T-helper 2 cell treated with Interferon-gamma antibody and Interleukin-4, amounts not matched to agents 5 μg/mL and 100 μg/mL, for 36 hours (primary cell): ENCODE measurements at regions not wholly inside any gene's neighbourhood (a gene's known extent, or its start where the extent isn't known, plus 50 kb on each side); places are given as distances from the start of the nearest gene placed in this dataset.

ENCODE experiments used
- DNase-seq: peaks from one replicate; pipeline ENCODE4 v3.0.0; 2021; ENCODE audit warnings: low spot score
- H3K27ac Mint-ChIP-seq: one replicate; pipeline ENCODE4 v1.8.0; 2021; ENCODE audit warnings: mild to moderate bottlenecking, mixed read lengths
- H3K27me3 Mint-ChIP-seq: one replicate; pipeline ENCODE4 v1.8.0; 2021; ENCODE audit warnings: low read depth, mixed read lengths
- H3K36me3 Mint-ChIP-seq: one replicate; pipeline ENCODE4 v1.8.0; 2021; ENCODE audit warnings: low read depth, mixed read lengths
- H3K4me1 Mint-ChIP-seq: one replicate; pipeline ENCODE4 v1.8.0; 2021; ENCODE audit warnings: low read depth, mixed read lengths
- H3K4me3 Mint-ChIP-seq: one replicate; pipeline ENCODE4 v1.8.0; 2022; ENCODE audit warnings: mild to moderate bottlenecking, moderate library complexity, mixed read lengths
- H3K9me3 Mint-ChIP-seq: one replicate; pipeline ENCODE4 v1.8.0; 2021; ENCODE audit warnings: mixed read lengths

DNA sequence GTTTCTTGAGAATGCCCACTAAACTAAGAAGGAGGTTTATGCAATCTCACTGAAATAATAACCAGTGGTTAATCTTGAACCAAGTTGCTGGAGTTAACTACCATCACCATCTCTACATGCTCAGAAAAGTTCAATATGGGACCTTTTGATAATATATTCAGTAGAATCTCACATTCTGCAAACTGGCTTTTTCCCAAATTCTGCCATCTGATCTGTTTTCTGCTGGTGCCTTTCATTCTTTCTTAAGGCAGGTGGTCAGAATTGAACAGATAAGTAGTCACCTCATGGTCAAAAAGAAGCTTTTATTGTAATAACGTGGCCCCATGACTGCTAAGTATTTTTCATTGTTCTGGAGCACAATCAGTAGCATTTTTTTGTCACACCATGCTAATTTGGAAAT, 229.0 kb upstream of the GK2 start:
- H3K27me3 Mint-ChIP-seq = peaks cover 11% of the 10 kb centered on the region
- no peaks in the 10 kb centered on the region for H3K9me3 Mint-ChIP-seq
- H3K27ac Mint-ChIP-seq = no peak overlapping the region
- no peak for DNase-seq
- H3K4me3 Mint-ChIP-seq = no peak overlapping the region
- no peaks in the 10 kb centered on the region for H3K36me3 Mint-ChIP-seq
- no peaks in the 10 kb centered on the region for H3K4me1 Mint-ChIP-seq

DNA sequence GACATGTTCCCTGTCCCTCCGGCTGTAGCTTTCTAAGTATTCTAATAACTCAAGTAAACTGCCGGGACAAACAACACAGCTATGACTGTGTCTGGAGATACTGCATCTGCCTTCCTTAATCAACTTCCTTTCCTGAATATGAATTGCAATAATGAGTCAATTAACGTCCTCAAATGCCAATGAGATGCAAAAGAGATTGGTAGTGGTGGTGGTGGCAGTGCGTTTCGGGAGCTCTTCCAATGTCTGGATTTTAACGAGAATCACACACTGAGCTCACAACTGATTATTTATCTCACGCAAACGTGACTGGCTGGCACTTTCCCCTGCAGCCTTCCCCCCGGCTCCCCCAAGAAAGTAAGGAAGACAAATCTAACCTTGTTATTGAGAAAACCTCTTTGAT, 226.1 kb upstream of the GK2 start:
- H3K4me3 Mint-ChIP-seq = no peak overlapping the region
- no peak for DNase-seq
- H3K4me1 Mint-ChIP-seq = no peaks in the 10 kb centered on the region
- no peaks in the 10 kb centered on the region for H3K36me3 Mint-ChIP-seq
- no peaks in the 10 kb centered on the region for H3K9me3 Mint-ChIP-seq
- peaks cover 6% of the 10 kb centered on the region for H3K27me3 Mint-ChIP-seq
- no peak overlapping the region for H3K27ac Mint-ChIP-seq

DNA sequence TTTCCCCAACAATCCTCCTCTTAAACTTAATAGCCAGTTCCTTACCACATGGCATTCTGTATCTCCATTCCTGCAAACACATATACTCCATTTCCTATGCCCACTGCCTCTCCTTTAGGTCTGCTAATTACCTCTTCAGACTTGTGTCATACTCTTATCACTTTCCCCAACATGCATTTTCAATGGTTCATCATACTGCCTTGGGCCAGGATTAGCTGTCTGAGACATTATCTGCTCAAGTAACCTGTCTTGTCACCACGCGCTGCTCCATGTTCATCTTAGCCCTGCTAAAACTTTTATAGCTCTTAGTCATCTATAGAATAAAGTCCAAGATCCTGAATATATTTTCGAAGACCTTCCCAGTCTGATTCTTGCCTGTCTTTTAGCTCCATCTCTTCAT, 224.1 kb upstream of the GK2 start:
- H3K27me3 Mint-ChIP-seq = peaks cover 3% of the 10 kb centered on the region
- no peaks in the 10 kb centered on the region for H3K9me3 Mint-ChIP-seq
- H3K36me3 Mint-ChIP-seq = no peaks in the 10 kb centered on the region
- H3K27ac Mint-ChIP-seq = no peak overlapping the region
- no peaks in the 10 kb centered on the region for H3K4me1 Mint-ChIP-seq
- DNase-seq = no peak
- no peak overlapping the region for H3K4me3 Mint-ChIP-seq

DNA sequence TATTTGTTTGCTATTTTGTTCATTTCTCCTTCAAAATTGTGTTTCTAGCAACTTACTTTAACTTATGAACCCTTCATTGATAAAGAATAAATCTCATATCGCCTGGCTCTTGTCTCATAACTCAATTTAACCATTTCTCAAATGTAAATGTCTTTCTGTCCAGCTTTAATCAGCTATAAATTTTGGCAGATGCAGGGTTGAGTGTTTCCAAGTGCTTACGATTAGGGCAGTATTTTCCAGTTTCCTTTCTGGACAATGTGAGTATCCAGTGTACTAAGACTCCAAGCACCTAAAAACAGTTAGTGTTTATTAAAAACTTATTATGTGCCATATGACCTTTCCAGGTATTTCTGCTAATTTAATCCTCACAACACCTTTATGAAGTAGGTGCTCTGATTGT, 218.6 kb upstream of the GK2 start:
- Mint-ChIP-seq H3K9me3 (no peaks in the 10 kb centered on the region), H3K4me1 (no peaks in the 10 kb centered on the region), H3K27me3 (peaks cover 2% of the 10 kb centered on the region), H3K27ac (no peak overlapping the region), H3K4me3 (no peak overlapping the region), H3K36me3 (no peaks in the 10 kb centered on the region)
- DNase-seq = no peak

DNA sequence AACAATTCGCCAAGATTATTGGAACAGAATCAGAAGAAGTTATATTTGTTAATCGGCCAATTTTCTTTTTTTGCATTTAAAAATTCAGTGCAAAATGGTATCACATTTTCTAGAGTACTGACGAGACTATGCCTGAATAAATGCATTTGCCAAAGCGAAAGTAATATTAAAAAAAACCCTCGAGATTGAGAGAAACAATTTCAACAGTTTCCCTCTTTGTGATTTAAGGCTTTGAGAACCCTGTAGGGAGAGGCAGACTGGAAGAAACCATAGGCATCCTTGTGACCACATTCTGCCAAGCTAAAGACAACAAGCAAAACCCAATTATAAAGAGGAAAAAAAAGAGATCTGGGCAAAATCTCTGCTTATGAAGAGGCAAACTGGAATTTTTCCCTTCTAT, 218.1 kb upstream of the GK2 start:
- Mint-ChIP-seq H3K27ac (no peak overlapping the region), H3K9me3 (no peaks in the 10 kb centered on the region)

DNA sequence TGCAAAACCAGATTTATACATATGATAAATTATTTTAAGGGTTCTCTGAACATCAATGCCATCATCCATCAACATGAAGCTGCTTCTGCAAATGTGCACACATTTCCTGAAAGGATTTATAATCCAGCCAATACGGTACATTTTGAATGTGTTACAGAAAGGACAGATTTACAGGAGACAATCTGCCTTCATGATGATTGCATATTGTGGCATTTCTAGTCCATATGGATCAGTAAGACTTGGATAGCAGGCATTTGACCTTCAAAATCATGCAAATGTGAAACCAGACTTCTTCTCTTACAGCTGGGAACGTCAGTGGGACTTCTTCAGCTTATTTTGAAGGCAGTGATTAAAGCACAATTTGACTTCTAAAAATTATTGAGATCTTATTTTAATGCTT, 217.3 kb upstream of the GK2 start:
- no peaks in the 10 kb centered on the region for H3K4me1 Mint-ChIP-seq
- no peaks in the 10 kb centered on the region for H3K9me3 Mint-ChIP-seq
- no peak overlapping the region for H3K4me3 Mint-ChIP-seq
- H3K36me3 Mint-ChIP-seq = no peaks in the 10 kb centered on the region
- H3K27ac Mint-ChIP-seq = no peak overlapping the region
- DNase-seq = no peak
- peaks cover 8% of the 10 kb centered on the region for H3K27me3 Mint-ChIP-seq

More for the DNA sequence above, 218.1 kb upstream of the GK2 start:
- H3K4me1 Mint-ChIP-seq = no peaks in the 10 kb centered on the region
- H3K4me3 Mint-ChIP-seq = no peak overlapping the region
- H3K27me3 Mint-ChIP-seq = peaks cover 2% of the 10 kb centered on the region
- no peaks in the 10 kb centered on the region for H3K36me3 Mint-ChIP-seq
- DNase-seq = no peak

DNA sequence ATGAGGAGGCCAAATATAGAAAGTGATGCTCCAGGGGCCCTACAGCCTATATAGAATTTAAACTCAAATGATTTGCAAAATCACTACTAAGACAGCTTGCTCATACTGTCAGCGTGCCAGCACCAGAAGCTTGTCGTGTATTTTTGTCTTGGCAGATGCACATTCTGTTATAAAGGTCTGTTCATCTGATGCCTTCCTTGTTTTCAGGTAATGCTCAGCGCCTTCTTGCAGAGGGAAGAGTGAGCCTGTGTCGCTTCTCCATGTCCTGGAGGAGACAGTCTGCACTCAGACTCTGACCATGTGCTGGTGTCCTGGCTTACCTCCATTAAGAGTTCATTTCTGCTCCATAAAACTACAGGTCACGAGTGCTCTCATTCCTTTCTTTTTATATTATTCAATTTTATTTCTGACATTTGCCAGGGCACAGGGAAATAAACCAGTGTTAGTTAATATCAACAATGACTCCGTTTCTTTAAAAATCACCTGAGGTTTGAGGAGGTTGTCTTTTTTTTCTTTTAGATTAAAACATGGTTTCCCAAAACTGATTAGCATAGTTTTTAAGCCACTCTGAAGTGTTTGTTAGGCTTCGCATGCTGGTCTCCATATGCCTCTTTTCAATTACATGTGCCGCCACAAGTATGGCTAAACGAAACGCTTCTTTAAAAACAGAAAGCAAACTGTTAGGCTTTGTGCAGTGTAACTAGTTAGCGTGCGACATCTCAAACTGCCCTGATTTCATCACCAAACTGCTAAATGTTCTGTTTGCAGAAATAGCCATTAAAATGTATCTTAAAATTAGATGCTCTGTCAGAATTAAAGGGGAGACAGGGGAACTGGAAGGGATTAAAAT, 215.2 kb upstream of the GK2 start:
- DNase-seq = no peak
- no peak overlapping the region for H3K27ac Mint-ChIP-seq
- H3K4me1 Mint-ChIP-seq = no peaks in the 10 kb centered on the region
- H3K4me3 Mint-ChIP-seq = no peak overlapping the region
- peaks cover 11% of the 10 kb centered on the region for H3K27me3 Mint-ChIP-seq
- no peaks in the 10 kb centered on the region for H3K9me3 Mint-ChIP-seq
- no peaks in the 10 kb centered on the region for H3K36me3 Mint-ChIP-seq

DNA sequence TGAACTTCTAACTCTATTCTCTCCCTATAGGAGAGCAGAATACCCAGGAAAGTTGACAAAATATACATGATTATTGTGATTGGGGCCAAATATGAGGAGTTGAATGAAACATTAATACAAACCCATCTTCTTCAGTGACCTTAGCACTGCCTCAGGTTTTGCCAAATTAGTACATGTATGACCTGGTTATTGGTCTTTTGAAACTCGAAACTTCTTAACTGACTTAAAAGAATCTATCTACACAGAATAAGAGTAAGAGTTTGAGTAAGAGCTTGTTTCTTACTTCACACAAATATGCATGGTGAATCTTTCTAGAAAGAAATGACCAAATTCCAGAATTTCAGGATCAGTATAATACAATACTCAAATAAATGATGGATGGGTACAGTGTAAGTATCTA, 213.0 kb upstream of the GK2 start:
- no peak for DNase-seq
- H3K4me3 Mint-ChIP-seq = no peak overlapping the region
- peaks cover 11% of the 10 kb centered on the region for H3K27me3 Mint-ChIP-seq
- H3K4me1 Mint-ChIP-seq = no peaks in the 10 kb centered on the region
- H3K36me3 Mint-ChIP-seq = no peaks in the 10 kb centered on the region
- no peaks in the 10 kb centered on the region for H3K9me3 Mint-ChIP-seq
- H3K27ac Mint-ChIP-seq = no peak overlapping the region

DNA sequence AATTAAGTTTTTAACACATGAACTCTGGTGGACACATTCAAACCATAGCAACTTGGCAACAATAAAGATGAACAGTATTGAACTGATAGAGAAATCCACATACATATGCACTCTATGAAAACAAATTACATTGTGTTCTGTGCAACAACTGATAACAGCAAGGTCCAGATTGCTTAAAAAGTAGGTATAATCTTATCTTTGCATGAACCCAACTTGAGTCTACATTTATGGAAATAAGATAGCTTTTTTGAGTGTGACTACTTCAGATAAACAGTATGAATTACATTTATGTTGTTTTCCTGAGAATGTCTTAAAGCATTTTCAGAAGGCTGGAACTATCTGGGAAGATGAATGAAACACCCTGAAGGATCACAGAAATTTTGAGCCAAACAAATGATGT, 212.6 kb upstream of the GK2 start:
- H3K4me3 Mint-ChIP-seq = no peak overlapping the region
- no peak overlapping the region for H3K27ac Mint-ChIP-seq
- peaks cover 9% of the 10 kb centered on the region for H3K27me3 Mint-ChIP-seq
- DNase-seq = no peak
- no peaks in the 10 kb centered on the region for H3K36me3 Mint-ChIP-seq
- no peaks in the 10 kb centered on the region for H3K9me3 Mint-ChIP-seq
- no peaks in the 10 kb centered on the region for H3K4me1 Mint-ChIP-seq

DNA sequence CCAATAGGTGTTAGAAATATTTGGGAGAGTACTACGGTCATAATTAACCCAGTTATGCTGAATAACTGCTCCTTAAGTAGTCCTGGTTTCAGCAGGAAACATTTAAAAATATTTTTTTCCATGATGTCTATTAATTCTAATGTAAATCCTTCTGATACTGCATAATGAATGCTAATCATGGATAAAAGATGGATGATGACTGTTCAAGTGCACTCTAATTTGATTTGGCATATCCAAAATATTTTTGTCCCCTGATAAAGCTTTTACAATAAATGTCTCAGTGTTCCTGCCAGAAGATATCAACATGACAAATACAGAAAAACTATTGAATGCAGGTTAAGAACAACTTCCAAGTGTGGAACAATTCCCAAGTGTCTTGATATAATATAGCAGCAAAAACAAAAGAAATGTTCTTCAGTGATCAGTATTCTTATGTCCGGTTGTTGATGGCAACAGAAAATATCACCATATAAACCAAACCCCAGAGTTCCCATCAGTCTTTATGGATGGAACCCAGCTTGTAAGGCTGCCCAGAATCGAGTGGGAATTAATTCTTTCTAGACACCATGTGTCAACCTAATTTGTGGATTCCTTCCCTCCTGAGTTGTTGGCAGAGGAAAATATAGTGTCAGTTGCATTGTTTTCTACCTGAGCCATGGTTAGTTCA, 205.4 kb upstream of the GK2 start:
- Mint-ChIP-seq H3K9me3 (no peaks in the 10 kb centered on the region), H3K4me3 (no peak overlapping the region), H3K4me1 (no peaks in the 10 kb centered on the region), H3K27ac (no peak overlapping the region), H3K36me3 (no peaks in the 10 kb centered on the region), H3K27me3 (peaks cover 17% of the 10 kb centered on the region)
- DNase-seq = no peak

DNA sequence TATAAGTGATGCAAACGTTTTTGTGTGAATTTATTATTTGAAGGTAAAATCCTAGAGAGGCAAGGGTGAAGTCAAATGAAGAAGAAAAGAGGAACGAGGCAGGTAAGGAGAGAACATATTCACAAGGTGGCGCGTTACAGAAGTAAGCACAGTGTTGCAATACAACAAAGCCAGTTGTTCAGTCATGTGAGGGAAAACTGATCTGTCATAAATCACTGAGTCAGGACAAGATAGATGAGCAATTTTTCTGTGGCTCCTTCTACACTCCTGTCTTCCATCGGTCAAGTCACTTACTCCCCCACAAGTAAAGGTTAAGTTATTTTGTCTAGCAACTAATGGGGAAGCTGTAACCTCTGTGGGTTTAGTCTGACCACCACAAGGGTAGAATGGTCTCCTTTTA, 203.0 kb upstream of the GK2 start:
- H3K9me3 Mint-ChIP-seq = no peaks in the 10 kb centered on the region

DNA sequence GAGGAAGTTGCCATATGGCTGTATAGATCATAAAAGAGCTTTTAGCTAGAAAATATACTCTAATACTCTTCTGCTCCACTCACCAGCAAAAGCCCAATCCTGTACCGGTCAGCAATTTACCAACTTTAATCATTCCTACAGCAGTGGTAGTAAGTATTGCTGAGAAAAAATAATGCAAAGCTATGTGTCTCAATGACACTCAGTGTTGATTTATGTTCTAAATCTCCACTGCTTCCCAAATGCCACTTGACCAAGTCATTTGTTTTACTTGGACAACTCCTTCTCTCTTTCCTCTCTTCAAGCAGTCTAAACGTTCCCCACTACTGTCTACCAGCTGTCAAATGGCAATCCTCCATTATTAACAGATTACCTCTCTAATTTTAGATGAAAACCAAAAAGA, 201.8 kb upstream of the GK2 start:
- no peaks in the 10 kb centered on the region for H3K9me3 Mint-ChIP-seq
- no peak for DNase-seq
- H3K27me3 Mint-ChIP-seq = peaks cover 23% of the 10 kb centered on the region
- no peaks in the 10 kb centered on the region for H3K36me3 Mint-ChIP-seq
- H3K4me3 Mint-ChIP-seq = no peak overlapping the region
- no peaks in the 10 kb centered on the region for H3K4me1 Mint-ChIP-seq
- H3K27ac Mint-ChIP-seq = no peak overlapping the region

More for the DNA sequence above, 203.0 kb upstream of the GK2 start:
- DNase-seq = no peak
- H3K4me1 Mint-ChIP-seq = no peaks in the 10 kb centered on the region
- no peaks in the 10 kb centered on the region for H3K36me3 Mint-ChIP-seq
- H3K27me3 Mint-ChIP-seq = peaks cover 25% of the 10 kb centered on the region
- H3K4me3 Mint-ChIP-seq = no peak overlapping the region
- no peak overlapping the region for H3K27ac Mint-ChIP-seq

DNA sequence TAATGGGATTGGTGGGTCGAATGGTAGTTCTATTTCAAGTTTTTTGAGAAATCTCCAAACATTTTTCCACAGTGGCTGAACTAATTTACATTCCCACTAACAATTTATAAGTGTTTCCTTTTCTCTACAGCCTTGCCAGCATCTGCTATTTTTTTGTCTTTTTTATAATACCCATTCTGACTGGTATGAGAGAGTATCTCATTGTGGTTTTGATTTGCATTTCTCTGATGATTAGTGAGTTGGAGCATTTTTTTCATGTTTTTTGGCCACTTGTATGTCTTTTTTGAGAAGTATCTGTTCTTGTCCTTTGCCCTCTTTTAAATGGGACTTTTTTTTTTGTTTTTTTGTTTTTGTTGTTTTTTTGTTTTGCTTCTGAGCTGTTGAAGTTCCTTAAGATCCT, 200.0 kb upstream of the GK2 start:
- no peak overlapping the region for H3K4me3 Mint-ChIP-seq
- no peak overlapping the region for H3K27ac Mint-ChIP-seq
- peaks cover 5% of the 10 kb centered on the region for H3K9me3 Mint-ChIP-seq

DNA sequence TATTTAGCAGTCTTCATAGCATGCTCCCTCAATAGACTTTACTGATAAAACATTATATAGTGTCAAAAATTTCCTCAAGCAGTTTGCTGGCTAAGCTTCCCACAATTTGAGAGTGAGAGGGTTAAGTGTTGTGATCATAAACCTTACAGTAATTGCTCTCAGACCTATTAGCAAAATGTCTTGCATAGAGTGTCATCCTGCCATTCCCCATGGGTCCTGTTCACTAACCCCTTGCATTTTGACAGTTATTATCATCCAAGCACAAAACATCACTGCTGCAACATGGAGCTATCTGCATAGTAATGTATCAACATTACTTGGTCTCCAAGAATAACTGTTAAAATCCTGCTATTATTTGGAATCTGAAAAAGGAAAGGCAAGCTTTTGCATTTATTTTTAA, 196.1 kb upstream of the GK2 start:
- peak overlapping the region; percentile 51 for H3K4me3 Mint-ChIP-seq
- H3K9me3 Mint-ChIP-seq = peaks cover 15% of the 10 kb centered on the region
- H3K36me3 Mint-ChIP-seq = peaks cover 2% of the 10 kb centered on the region
- DNase-seq = no peak
- peaks cover 15% of the 10 kb centered on the region for H3K4me1 Mint-ChIP-seq
- peak overlapping the region; percentile 68 for H3K27ac Mint-ChIP-seq
- peaks cover 8% of the 10 kb centered on the region for H3K27me3 Mint-ChIP-seq

More for the DNA sequence above, 200.0 kb upstream of the GK2 start:
- Mint-ChIP-seq H3K36me3 (peaks cover 2% of the 10 kb centered on the region), H3K27me3 (peaks cover 23% of the 10 kb centered on the region), H3K4me1 (peaks cover 15% of the 10 kb centered on the region)
- no peak for DNase-seq
